GM21825 (cell line): ENCODE measurements at regions not wholly inside any gene's neighbourhood (a gene's known extent, or its start where the extent isn't known, plus 50 kb on each side); places are given as distances from the start of the nearest gene placed in this dataset.

Experiments used
- ATAC-seq: cut with Tn5 transposase; IDR thresholded peaks from one replicate; pipeline ENCODE4 v1.9.1; 2021; ENCODE audit warnings: mild to moderate bottlenecking, moderate library complexity; ENCODE audit not compliant: unreplicated experiment

- ATAC-seq, result no peak
These were observed 144.7 kb upstream of the ARRDC4 start for GRCh38 chr15:97815835-97816234.

- no peak for ATAC-seq
These were observed 143.1 kb upstream of the ARRDC4 start for GRCh38 chr15:97817276-97817890.

GRCh38 chr15:97836003-97836402, 124.5 kb upstream of the ARRDC4 start:
- no peak for ATAC-seq

- ATAC-seq, result no peak
These were observed 122.6 kb upstream of the ARRDC4 start for GRCh38 chr15:97837896-97838295.

GRCh38 chr15:97838606-97839210, 121.8 kb upstream of the ARRDC4 start:
- no peak for ATAC-seq

- no peak for ATAC-seq
These were observed 120.0 kb upstream of the ARRDC4 start for GRCh38 chr15:97840501-97840900.

GRCh38 chr15:97841558-97841957, 118.9 kb upstream of the ARRDC4 start:
- ATAC-seq, result no peak

- ATAC-seq, result no peak
These were observed 111.3 kb upstream of the ARRDC4 start for GRCh38 chr15:97849183-97849582.

- ATAC-seq, result no peak
These were observed 102.2 kb upstream of the ARRDC4 start for GRCh38 chr15:97858296-97858695.

GRCh38 chr15:97861529-97862260, 98.8 kb upstream of the ARRDC4 start:
- no peak for ATAC-seq

GRCh38 chr15:97866959-97867358, 93.5 kb upstream of the ARRDC4 start:
- ATAC-seq, result no peak

- ATAC-seq, result no peak
These were observed 92.6 kb upstream of the ARRDC4 start for GRCh38 chr15:97867870-97868269.

GRCh38 chr15:97868981-97869380, 91.5 kb upstream of the ARRDC4 start:
- ATAC-seq, result no peak

GRCh38 chr15:97870771-97871170, 89.7 kb upstream of the ARRDC4 start:
- no peak for ATAC-seq

GRCh38 chr15:97874139-97874538, 86.4 kb upstream of the ARRDC4 start:
- ATAC-seq, result no peak

GRCh38 chr15:97875025-97875512, 85.4 kb upstream of the ARRDC4 start:
- ATAC-seq, result no peak

- no peak for ATAC-seq
These were observed 84.8 kb upstream of the ARRDC4 start for GRCh38 chr15:97875513-97876280.

- ATAC-seq, result no peak
These were observed 84.2 kb upstream of the ARRDC4 start for GRCh38 chr15:97876281-97876675.

GRCh38 chr15:97881346-97881965, 79.0 kb upstream of the ARRDC4 start:
- no peak for ATAC-seq

- ATAC-seq, result no peak
These were observed 75.9 kb upstream of the ARRDC4 start for GRCh38 chr15:97884513-97885131.
